GM18873 (cell line): ENCODE measurements at regions not wholly inside any gene's neighbourhood (a gene's known extent, or its start where the extent isn't known, plus 50 kb on each side); places are given as distances from the start of the nearest gene placed in this dataset.

Experiments
- ATAC-seq: cut with Tn5 transposase; IDR thresholded peaks from one replicate; pipeline ENCODE4 v1.9.1; 2021; ENCODE audit warnings: mild to moderate bottlenecking, moderate library complexity, moderate number of reproducible peaks; ENCODE audit not compliant: unreplicated experiment, low FRiP score

DNA sequence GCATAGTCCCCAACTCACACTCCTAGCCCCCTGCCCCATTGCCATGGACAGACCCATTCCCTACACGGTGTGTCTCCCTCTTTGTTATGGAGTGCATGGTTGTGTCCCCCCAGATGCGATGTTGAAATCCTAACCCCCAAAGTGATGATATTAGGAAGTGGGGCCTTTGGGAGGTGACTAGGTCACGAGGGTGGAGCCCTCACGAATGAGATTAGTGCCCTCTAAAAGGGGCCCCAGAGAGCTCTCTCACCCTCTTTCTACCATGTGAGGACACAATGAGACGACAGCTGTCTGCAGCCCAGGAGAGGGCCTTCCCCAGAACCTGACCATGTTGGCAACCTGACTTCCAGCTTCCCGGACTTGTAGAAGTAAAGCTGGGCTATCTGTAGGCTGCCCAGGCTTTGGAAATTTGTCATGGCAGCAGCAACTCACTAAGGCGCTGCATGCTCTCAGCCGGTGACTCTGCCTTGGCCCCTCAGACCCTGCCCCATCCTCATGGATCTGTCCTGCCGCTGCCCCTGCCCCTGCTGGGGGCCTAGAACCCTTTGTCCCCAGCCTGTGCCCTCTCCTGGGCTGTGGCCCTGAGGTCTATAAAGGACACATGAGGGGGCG is 318.1 kb upstream of the RTL1 start:
- ATAC-seq = no peak

- no peak for ATAC-seq
Observed at GRCh38 chr14:101222362-101223070, 319.0 kb upstream of the RTL1 start.

GRCh38 chr14:101223127-101223526 is 319.6 kb upstream of the RTL1 start:
- ATAC-seq = no peak

GRCh38 chr14:101223561-101224162 is 320.1 kb upstream of the RTL1 start:
- no peak for ATAC-seq

GRCh38 chr14:101224356-101225156 is 321.0 kb upstream of the RTL1 start:
- ATAC-seq = no peak

- ATAC-seq = no peak
Observed at GRCh38 chr14:101225157-101226152, 321.9 kb upstream of the RTL1 start.

- no peak for ATAC-seq
Observed at GRCh38 chr14:101226265-101226602, 322.7 kb upstream of the RTL1 start.

- no peak for ATAC-seq
Observed at GRCh38 chr14:101226603-101227425, 323.3 kb upstream of the RTL1 start.

- ATAC-seq = no peak
Observed at GRCh38 chr14:101227611-101228594, 324.4 kb upstream of the RTL1 start.

- ATAC-seq = no peak
Observed at GRCh38 chr14:101228949-101229541, 325.5 kb upstream of the RTL1 start.

- ATAC-seq = no peak
Observed at GRCh38 chr14:101229666-101230065, 326.1 kb upstream of the RTL1 start.

GRCh38 chr14:101230161-101230850 is 326.8 kb upstream of the RTL1 start:
- no peak for ATAC-seq

DNA sequence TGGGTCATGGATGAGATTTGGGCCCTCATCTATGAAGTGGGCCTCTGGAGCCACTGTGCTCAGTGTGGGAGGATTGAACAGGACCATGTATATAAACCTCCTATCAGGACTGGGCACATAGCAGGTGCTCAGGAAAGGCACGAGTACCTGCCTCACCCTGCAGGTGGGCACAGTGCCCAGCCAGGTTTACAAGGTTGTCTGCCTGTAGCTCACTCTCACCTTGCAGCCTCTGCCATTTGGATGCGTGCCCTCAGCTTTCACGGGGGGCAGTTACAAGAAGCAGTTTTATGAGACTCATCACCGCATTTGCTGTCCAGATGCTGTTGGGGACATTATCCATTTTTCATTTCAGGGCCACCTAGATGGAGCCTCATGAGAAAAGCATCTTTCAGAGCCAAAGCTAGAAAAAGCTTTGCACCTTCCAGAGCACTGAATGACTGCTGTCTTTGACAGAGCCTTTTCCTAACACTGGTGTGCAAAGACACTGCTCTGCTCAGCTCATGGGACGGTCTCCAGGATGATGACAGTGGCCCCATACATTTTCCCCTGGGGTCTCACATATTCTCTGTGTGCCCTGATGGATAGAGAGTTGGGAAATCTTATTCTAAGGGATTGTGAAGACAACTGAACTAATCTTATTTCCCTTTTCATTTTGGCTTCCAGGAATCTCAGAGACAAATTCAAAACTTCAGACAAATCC is 327.5 kb upstream of the RTL1 start:
- no peak for ATAC-seq

GRCh38 chr14:101231828-101232227 is 328.3 kb upstream of the RTL1 start:
- ATAC-seq = no peak

DNA sequence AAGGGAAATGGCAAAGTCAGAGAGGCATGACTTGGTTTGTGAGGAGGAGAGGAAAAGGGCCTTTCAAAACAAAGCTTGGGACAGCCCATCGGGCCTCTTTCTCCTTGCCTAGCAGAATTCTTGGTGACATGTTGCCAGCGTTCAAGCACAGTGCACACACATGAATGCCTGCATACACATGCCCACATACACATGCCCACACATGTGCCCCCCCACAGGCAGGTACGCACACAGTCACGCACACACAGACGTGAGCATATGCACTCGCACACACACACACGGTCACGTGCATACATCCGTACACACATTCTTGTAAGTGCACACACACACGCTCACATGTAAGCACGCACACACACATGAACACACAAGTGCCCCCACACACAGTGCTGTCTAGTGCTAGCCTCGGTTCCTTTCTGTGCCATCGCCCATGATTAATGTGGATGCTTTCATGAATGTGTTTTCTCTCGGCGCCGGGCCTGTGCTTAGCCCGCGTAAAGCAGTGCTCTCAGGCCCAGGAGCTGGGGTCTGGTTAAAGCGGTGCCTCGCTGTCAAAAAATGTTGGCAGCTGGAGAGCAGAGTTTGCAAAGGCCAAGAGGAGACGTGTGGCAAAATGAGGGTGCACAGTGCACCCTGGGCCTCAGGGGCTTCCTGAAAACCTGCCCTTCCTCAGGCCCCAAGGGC is 328.8 kb upstream of the DIO3 start:
- ATAC-seq = no peak

GRCh38 chr14:101233021-101233366 is 328.3 kb upstream of the DIO3 start:
- ATAC-seq = no peak
